GM23338 (cell line): ENCODE measurements at regions not wholly inside any gene's neighbourhood (a gene's known extent, or its start where the extent isn't known, plus 50 kb on each side); places are given as distances from the start of the nearest gene placed in this dataset.

Source experiments
- ATAC-seq: fragments of 200-7000 bp; cut with Tn5 transposase; 3 replicates; pipeline ENCODE4 v1.9.1; 2020
- DNase-seq: peaks from one replicate; pipeline ENCODE4 v3.0.0-alpha.2; 2015; ENCODE audit warnings: low spot score
- H2AFZ ChIP-seq: fragments of 200-600 bp; sonication (generic); 2 replicates; pipeline ENCODE4 v1.8.0; 2016; ENCODE audit warnings: antibody characterized with exemption, mild to moderate bottlenecking, moderate library complexity
- H3F3A ChIP-seq: fragments of 200-600 bp; sonication (generic); replicated peaks from 2 replicates; pipeline ENCODE4 v1.8.0; 2017; ENCODE audit warnings: antibody characterized with exemption, mixed run types, low read depth
- H3K27ac ChIP-seq: fragments of 200-600 bp; sonication (generic); 2 replicates; pipeline ENCODE4 v1.6.1; 2016; ENCODE audit warnings: low read depth
- H3K27me3 ChIP-seq: fragments of 200-600 bp; sonication (generic); 2 replicates; pipeline ENCODE4 v1.8.0; 2016; ENCODE audit warnings: mild to moderate bottlenecking, mixed run types, moderate library complexity; ENCODE audit not compliant: insufficient read depth
- H3K36me3 ChIP-seq: fragments of 200-600 bp; sonication (generic); 2 replicates; pipeline ENCODE4 v1.8.0; 2016; ENCODE audit warnings: mild to moderate bottlenecking; ENCODE audit not compliant: insufficient read depth
- H3K4me1 ChIP-seq: fragments of 200-600 bp; sonication (generic); 2 replicates; pipeline ENCODE4 v1.8.0; 2016; ENCODE audit warnings: mild to moderate bottlenecking, moderate library complexity; ENCODE audit not compliant: insufficient read depth
- H3K4me2 ChIP-seq: fragments of 200-600 bp; sonication (generic); 2 replicates; pipeline ENCODE4 v1.7.1; 2017; ENCODE audit warnings: mixed run types
- H3K4me3 ChIP-seq: fragments of 200-600 bp; sonication (generic); 2 replicates; pipeline ENCODE4 v1.6.1; 2016; ENCODE audit warnings: mixed run types
- H3K79me2 ChIP-seq: fragments of 200-600 bp; sonication (generic); replicated peaks from 2 replicates; pipeline ENCODE4 v1.8.0; 2017; ENCODE audit warnings: mild to moderate bottlenecking; ENCODE audit not compliant: insufficient read depth
- H3K9me2 ChIP-seq: fragments of 200-600 bp; sonication (generic); 2 replicates; pipeline ENCODE4 v1.8.0; 2017; ENCODE audit not compliant: insufficient read depth
- H4K20me1 ChIP-seq: fragments of 200-600 bp; sonication (generic); replicated peaks from 2 replicates; pipeline ENCODE4 v1.8.0; 2017; ENCODE audit warnings: mild to moderate bottlenecking; ENCODE audit not compliant: insufficient read depth
- H3K27ac Mint-ChIP-seq: 2 replicates; pipeline ENCODE4 v1.8.0; 2020; ENCODE audit warnings: inconsistent platforms, mild to moderate bottlenecking, moderate library complexity, mixed read lengths
- H3K27me3 Mint-ChIP-seq: 3 replicates; pipeline ENCODE4 v1.8.0; 2022; ENCODE audit warnings: low read depth, mild to moderate bottlenecking, moderate library complexity, mixed read lengths, inconsistent platforms; ENCODE audit not compliant: insufficient read depth, poor library complexity
- H3K36me3 Mint-ChIP-seq: 3 replicates; pipeline ENCODE4 v1.8.0; 2021; ENCODE audit warnings: low read depth, mild to moderate bottlenecking, inconsistent platforms, moderate library complexity, mixed read lengths
- H3K4me1 Mint-ChIP-seq: 3 replicates; pipeline ENCODE4 v1.8.0; 2020; ENCODE audit warnings: mild to moderate bottlenecking, inconsistent platforms, mixed read lengths
- H3K4me3 Mint-ChIP-seq: 3 replicates; pipeline ENCODE4 v1.8.0; 2021; ENCODE audit warnings: moderate library complexity, mild to moderate bottlenecking, inconsistent platforms, mixed read lengths
- H3K9me3 Mint-ChIP-seq: 3 replicates; pipeline ENCODE4 v1.8.0; 2020; ENCODE audit warnings: moderate library complexity, mild to moderate bottlenecking, inconsistent platforms, mixed read lengths
- CREB1 ChIP-seq: fragments of 250-450 bp; sonication (Bioruptor Pico); IDR thresholded peaks from 2 replicates; pipeline ENCODE4 v1.5.0; 2020; ENCODE audit warnings: low read depth, mild to moderate bottlenecking, moderate library complexity
- CTCF ChIP-seq, 2 experiments: fragments of 200-600 bp in 1 of 2; sonication (generic) in 1 of 2; conservative IDR thresholded peaks; 2 replicates each; pipeline versions ENCODE4 v1.5.1 to v1.6.1; 2016 to 2017; ENCODE audit warnings: antibody characterized with exemption in 2 of 2, low read depth in 2 of 2, mild to moderate bottlenecking in 2 of 2, moderate library complexity in 1 of 2
- ETS1 ChIP-seq: IDR thresholded peaks from 2 replicates; pipeline ENCODE4 v1.6.1; 2016; ENCODE audit warnings: antibody characterized with exemption
- EZH2 ChIP-seq: fragments of 200-600 bp; sonication (generic); IDR thresholded peaks from one replicate; pipeline ENCODE4 v1.8.0; 2017; ENCODE audit warnings: antibody characterized with exemption, mild to moderate bottlenecking, low read depth; ENCODE audit not compliant: unreplicated experiment
- EZH2phosphoT487 ChIP-seq: fragments of 200-600 bp; sonication (generic); IDR thresholded peaks from one replicate; pipeline ENCODE4 v1.8.1; 2018; ENCODE audit warnings: antibody characterized with exemption; ENCODE audit not compliant: unreplicated experiment
- JUNB ChIP-seq: IDR thresholded peaks from one replicate; pipeline ENCODE4 v1.6.1; 2016; ENCODE audit warnings: antibody characterized with exemption; ENCODE audit not compliant: unreplicated experiment
- NANOG ChIP-seq: IDR thresholded peaks from 2 replicates; pipeline ENCODE4 v1.6.1; 2016; ENCODE audit warnings: antibody characterized with exemption, borderline replicate concordance
- POLR2AphosphoS5 ChIP-seq: IDR thresholded peaks from 2 replicates; pipeline ENCODE4 v1.6.1; 2016; ENCODE audit warnings: antibody characterized with exemption, low read depth
- REST ChIP-seq: IDR thresholded peaks from one replicate; pipeline ENCODE4 v1.6.1; 2018; ENCODE audit warnings: antibody characterized with exemption; ENCODE audit not compliant: unreplicated experiment
- STAT1 ChIP-seq: IDR thresholded peaks from one replicate; pipeline ENCODE4 v1.6.1; 2016; ENCODE audit warnings: antibody characterized with exemption; ENCODE audit not compliant: unreplicated experiment
- ZNF114 ChIP-seq: fragments of 250-450 bp; sonication (Bioruptor Pico); IDR thresholded peaks from 2 replicates; pipeline ENCODE4 v1.5.0; 2020; ENCODE audit warnings: mild to moderate bottlenecking, moderate library complexity
- ZNF331 ChIP-seq: fragments of 250-450 bp; sonication (Bioruptor Pico); IDR thresholded peaks from 2 replicates; pipeline ENCODE4 v1.5.0; 2020; ENCODE audit warnings: low read depth, mild to moderate bottlenecking, moderate library complexity
- ZNF462 ChIP-seq: fragments of 250-450 bp; sonication (Bioruptor Pico); IDR thresholded peaks from 2 replicates; pipeline ENCODE4 v1.5.0; 2020; ENCODE audit warnings: mild to moderate bottlenecking, moderate library complexity

GRCh38 chr6:25178336-25179035 lies 100.7 kb upstream of the CARMIL1 start:
- Mint-ChIP-seq H3K27ac (no peak overlapping the region), H3K4me1 (peaks cover 3% of the 10 kb centered on the region; the same call in 1 of the 3 replicates), H3K9me3 (no peaks in the 10 kb centered on the region), H3K4me3 (no peak overlapping the region), H3K27me3 (no peaks in the 10 kb centered on the region), H3K36me3 (no peaks in the 10 kb centered on the region)
- Histone ChIP-seq H3F3A (no peaks in the 10 kb centered on the region), H3K9me2 (no peaks in the 10 kb centered on the region), H3K4me1 (no peaks in the 10 kb centered on the region), H2AFZ (no peak overlapping the region), H3K27me3 (no peaks in the 10 kb centered on the region), H3K36me3 (no peaks in the 10 kb centered on the region), H3K27ac (no peak overlapping the region), H3K4me2 (no peak overlapping the region), H3K79me2 (no peaks in the 10 kb centered on the region), H4K20me1 (no peaks in the 10 kb centered on the region), H3K4me3 (no peak overlapping the region)
- ATAC-seq, result no peak
- TF ChIP-seq ZNF462 (CRISPR knock-in tag) (no peak), CTCF (conservative IDR thresholded peaks at IDR 0.05; ENCODE audit: low read depth in 2 of 2) (no peak), NANOG (no peak), POLR2AphosphoS5 (no peak), ETS1 (no peak), REST (no peak), STAT1 (no peak), EZH2phosphoT487 (no peak), EZH2 (no peak), JUNB (no peak), ZNF331 (CRISPR knock-in tag) (no peak), CREB1 (CRISPR knock-in tag) (no peak), ZNF114 (CRISPR knock-in tag) (no peak)
- no peak for DNase-seq
